ENCODE measurements at regions not wholly inside any gene's neighbourhood (a gene's known extent, or its start where the extent isn't known, plus 50 kb on each side); places are given as distances from the start of the nearest gene placed in this dataset.

DNA sequence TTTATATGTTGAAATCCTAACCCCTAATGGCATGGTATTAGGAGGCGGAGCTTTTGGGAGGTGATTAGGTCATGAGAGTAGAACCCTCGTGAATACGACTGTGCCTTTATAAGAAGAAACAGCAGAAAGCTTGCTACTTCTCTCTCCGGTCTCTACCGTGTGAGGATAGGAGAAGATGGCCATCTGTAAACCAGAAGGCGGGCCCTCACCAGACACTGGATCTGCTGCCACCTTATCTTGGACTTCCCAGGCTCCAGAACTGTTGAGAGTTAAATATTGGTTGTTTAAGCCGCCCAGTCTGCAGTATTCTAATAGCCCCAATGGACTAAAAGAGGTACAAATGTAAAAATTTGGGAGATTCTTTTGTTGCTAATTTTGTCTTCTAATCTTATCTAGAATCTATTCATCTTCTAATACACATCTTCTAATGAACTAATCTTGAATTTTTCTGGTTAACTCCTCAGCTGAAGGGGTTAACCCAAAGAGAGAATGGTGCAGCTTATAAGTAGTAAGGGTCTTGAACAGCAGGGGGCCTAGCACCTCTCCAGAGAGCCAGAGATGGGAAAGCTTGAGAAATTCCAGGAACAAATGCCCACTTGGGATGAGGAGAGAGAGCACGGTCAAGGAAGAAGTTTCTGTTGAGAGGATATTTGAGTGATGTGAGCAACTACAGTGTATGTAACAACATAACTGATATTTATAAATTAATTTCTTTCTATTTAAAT lies 264.0 kb upstream of the GRIP1 start:
- no peak for TF ChIP-seq EP300 (conservative IDR thresholded peaks at IDR 0.05; ENCODE audit: poor library complexity, severe bottlenecking)
- TF ChIP-seq CTCF (IDR thresholded peaks at IDR 0.05; ENCODE audit: poor library complexity, severe bottlenecking): no peak
- Histone ChIP-seq H3F3A (ENCODE audit: insufficient read depth, low read length, poor library complexity, severe bottlenecking) (no peaks in the 10 kb centered on the region), H3K27ac (ENCODE audit: low read length) (no peak overlapping the region), H4K20me1 (ENCODE audit: insufficient read depth) (no peaks in the 10 kb centered on the region), H3K9ac (ENCODE audit: low read length) (no peak overlapping the region), H3K4me3 (ENCODE audit: low read length) (no peak overlapping the region), H3K79me2 (replicated peaks; ENCODE audit: insufficient read depth, low read length) (no peaks in the 10 kb centered on the region), H3K9me2 (ENCODE audit: insufficient read depth, low read length) (no peaks in the 10 kb centered on the region), H2AFZ (ENCODE audit: low read depth, low read length) (no peak overlapping the region), H3K4me2 (ENCODE audit: low read length) (no peak overlapping the region), H3K36me3 (ENCODE audit: insufficient read depth, low read length) (no peaks in the 10 kb centered on the region), H3K27me3 (ENCODE audit: insufficient read depth, low read depth, low read length) (no peaks in the 10 kb centered on the region), H3K9me3 (ENCODE audit: low read length) (no peaks in the 10 kb centered on the region)

- no peaks in the 10 kb centered on the region for H3F3A ChIP-seq (ENCODE audit: insufficient read depth, low read length, poor library complexity, severe bottlenecking)
- no peak overlapping the region for H2AFZ ChIP-seq (ENCODE audit: low read depth, low read length)
- H3K27ac ChIP-seq (ENCODE audit: low read length): no peak overlapping the region
- H3K27me3 ChIP-seq (ENCODE audit: insufficient read depth, low read depth, low read length): no peaks in the 10 kb centered on the region
- H3K9me2 ChIP-seq (ENCODE audit: insufficient read depth, low read length): no peaks in the 10 kb centered on the region
- H3K4me3 ChIP-seq (ENCODE audit: low read length): no peak overlapping the region
- H3K79me2 ChIP-seq (replicated peaks; ENCODE audit: insufficient read depth, low read length): no peaks in the 10 kb centered on the region
- H3K4me2 ChIP-seq (ENCODE audit: low read length): no peak overlapping the region
- no peaks in the 10 kb centered on the region for H4K20me1 ChIP-seq (ENCODE audit: insufficient read depth)
- no peaks in the 10 kb centered on the region for H3K9me3 ChIP-seq (ENCODE audit: low read length)
- H3K36me3 ChIP-seq (ENCODE audit: insufficient read depth, low read length): no peaks in the 10 kb centered on the region
- TF ChIP-seq TAF1 (IDR thresholded peaks at IDR 0.05; ENCODE audit: low read depth) (no peak), REST (IDR thresholded peaks at IDR 0.05; ENCODE audit: borderline replicate concordance) (no peak), POLR2AphosphoS5 (IDR thresholded peaks at IDR 0.05) (no peak), SMC3 (conservative IDR thresholded peaks at IDR 0.05; ENCODE audit: poor library complexity) (no peak), CTCF (IDR thresholded peaks at IDR 0.05; ENCODE audit: poor library complexity, severe bottlenecking) (no peak), RAD21 (conservative IDR thresholded peaks at IDR 0.05) (no peak), EP300 (conservative IDR thresholded peaks at IDR 0.05; ENCODE audit: poor library complexity, severe bottlenecking) (no peak), EZH2 (IDR thresholded peaks at IDR 0.05; ENCODE audit: borderline replicate concordance, insufficient read depth, low read length, poor library complexity, severe bottlenecking) (no peak)
- H3K9ac ChIP-seq (ENCODE audit: low read length): no peak overlapping the region
Measured at GRCh38 chr12:66944365-66944764, 265.5 kb upstream of the GRIP1 start.
